ENCODE measurements at regions not wholly inside any gene's neighbourhood (a gene's known extent, or its start where the extent isn't known, plus 50 kb on each side); places are given as distances from the start of the nearest gene placed in this dataset.

DNA sequence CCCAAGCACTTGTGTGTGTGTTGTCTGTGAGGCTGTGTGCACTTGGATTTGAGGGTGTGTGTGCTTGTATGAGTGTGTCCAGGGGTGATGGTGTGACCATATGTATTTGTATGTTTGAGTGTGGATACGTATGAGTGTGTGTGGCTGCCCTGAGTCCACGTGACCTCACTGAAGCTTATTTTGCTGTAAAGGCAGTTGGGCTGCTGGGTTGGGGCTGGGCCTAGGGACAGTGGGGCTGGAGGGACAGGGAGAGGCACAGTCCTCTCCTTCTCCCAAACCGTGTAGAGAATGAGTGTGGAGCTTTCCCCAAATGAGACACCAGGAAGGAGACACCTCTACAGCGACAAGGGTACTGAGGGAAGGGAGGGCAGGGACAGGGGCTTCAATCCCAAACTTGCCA lies 163.4 kb upstream of the TLE3 start:
- Histone ChIP-seq H3K27ac (ENCODE audit: low read depth in 2 of 2, low read length in 2 of 2) (no peak overlapping the region), H3K9me3 (ENCODE audit: control insufficient read depth in 2 of 2, low read length in 2 of 2) (no peaks in the 10 kb centered on the region), H3K9ac (ENCODE audit: low read depth in 1 of 2, low read length in 2 of 2) (no peak overlapping the region), H3K4me1 (ENCODE audit: control insufficient read depth in 2 of 2, insufficient read depth in 2 of 2, low read length in 2 of 2) (peaks cover 9 to 31% of the 10 kb centered on the region in 2 donors), H3K27me3 (ENCODE audit: control insufficient read depth in 2 of 2, insufficient read depth in 2 of 2, low read length in 2 of 2) (no peaks in the 10 kb centered on the region), H3K36me3 (ENCODE audit: control insufficient read depth in 2 of 2, insufficient read depth in 2 of 2, low read length in 2 of 2) (no peaks in the 10 kb centered on the region), H3K4me3 (ENCODE audit: low read length in 2 of 2) (no peak overlapping the region)

GRCh38 chr15:70260580-70260979 lies 162.9 kb upstream of the TLE3 start:
- no peaks in the 10 kb centered on the region for H3K9me3 ChIP-seq (ENCODE audit: control insufficient read depth in 2 of 2, low read length in 2 of 2)

DNA sequence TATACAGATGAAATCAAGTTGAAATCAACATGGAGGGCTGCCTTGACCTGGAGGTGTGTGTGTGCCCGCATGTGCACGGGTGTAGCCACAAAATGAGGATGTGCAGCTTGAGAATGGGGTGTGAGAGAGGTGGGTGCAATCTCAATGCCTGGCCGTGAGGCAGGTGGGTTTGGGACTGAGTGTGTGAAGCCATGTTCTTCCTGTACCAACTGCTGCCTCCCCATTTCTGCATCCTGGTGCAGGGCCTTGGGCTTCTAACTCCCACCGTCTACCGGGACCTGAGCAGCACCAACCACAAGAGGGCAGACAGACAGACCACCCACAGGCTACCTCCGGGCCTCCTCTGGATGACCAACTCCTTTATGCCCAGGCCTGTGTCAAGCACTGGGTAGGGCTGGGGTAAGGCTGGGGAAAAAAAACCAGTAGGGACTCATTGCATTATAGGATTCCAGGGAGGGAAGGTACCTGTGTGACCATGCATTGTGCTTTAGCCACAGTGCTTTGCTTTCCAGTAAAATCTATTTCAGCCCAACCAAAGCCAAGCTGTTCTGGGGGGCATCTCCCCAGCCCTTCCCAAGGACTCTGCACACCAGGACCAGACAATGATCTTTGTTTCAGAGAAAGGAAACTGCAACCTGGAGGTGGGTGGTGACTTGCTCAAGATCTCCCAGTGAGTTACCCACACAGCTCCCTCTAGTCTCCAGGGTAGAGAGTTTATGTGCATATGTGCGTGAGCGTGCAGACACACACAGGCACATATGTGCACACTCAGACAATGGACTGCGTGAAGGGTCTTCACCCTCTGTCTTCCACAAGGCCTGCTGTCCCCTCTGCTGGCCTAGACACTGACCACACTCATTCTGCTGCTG lies 162.2 kb upstream of the TLE3 start:
- no peaks in the 10 kb centered on the region for H3K27me3 ChIP-seq (ENCODE audit: control insufficient read depth in 2 of 2, insufficient read depth in 2 of 2, low read length in 2 of 2)
- H3K27ac ChIP-seq (ENCODE audit: low read depth in 2 of 2, low read length in 2 of 2), result no peak overlapping the region
- no peak overlapping the region for H3K4me3 ChIP-seq (ENCODE audit: low read length in 2 of 2)
- no peaks in the 10 kb centered on the region for H3K36me3 ChIP-seq (ENCODE audit: control insufficient read depth in 2 of 2, insufficient read depth in 2 of 2, low read length in 2 of 2)
- H3K9ac ChIP-seq (ENCODE audit: low read depth in 1 of 2, low read length in 2 of 2), result no peak overlapping the region
- H3K9me3 ChIP-seq (ENCODE audit: control insufficient read depth in 2 of 2, low read length in 2 of 2), result no peaks in the 10 kb centered on the region
- peaks cover 7 to 31% of the 10 kb centered on the region in 2 donors for H3K4me1 ChIP-seq (ENCODE audit: control insufficient read depth in 2 of 2, insufficient read depth in 2 of 2, low read length in 2 of 2)

More at GRCh38 chr15:70260580-70260979, 162.9 kb upstream of the TLE3 start:
- Histone ChIP-seq H3K4me1 (ENCODE audit: control insufficient read depth in 2 of 2, insufficient read depth in 2 of 2, low read length in 2 of 2) (peaks cover 7 to 31% of the 10 kb centered on the region in 2 donors), H3K27ac (ENCODE audit: low read depth in 2 of 2, low read length in 2 of 2) (no peak overlapping the region), H3K36me3 (ENCODE audit: control insufficient read depth in 2 of 2, insufficient read depth in 2 of 2, low read length in 2 of 2) (no peaks in the 10 kb centered on the region), H3K27me3 (ENCODE audit: control insufficient read depth in 2 of 2, insufficient read depth in 2 of 2, low read length in 2 of 2) (no peaks in the 10 kb centered on the region), H3K9ac (ENCODE audit: low read depth in 1 of 2, low read length in 2 of 2) (no peak overlapping the region), H3K4me3 (ENCODE audit: low read length in 2 of 2) (no peak overlapping the region)

DNA sequence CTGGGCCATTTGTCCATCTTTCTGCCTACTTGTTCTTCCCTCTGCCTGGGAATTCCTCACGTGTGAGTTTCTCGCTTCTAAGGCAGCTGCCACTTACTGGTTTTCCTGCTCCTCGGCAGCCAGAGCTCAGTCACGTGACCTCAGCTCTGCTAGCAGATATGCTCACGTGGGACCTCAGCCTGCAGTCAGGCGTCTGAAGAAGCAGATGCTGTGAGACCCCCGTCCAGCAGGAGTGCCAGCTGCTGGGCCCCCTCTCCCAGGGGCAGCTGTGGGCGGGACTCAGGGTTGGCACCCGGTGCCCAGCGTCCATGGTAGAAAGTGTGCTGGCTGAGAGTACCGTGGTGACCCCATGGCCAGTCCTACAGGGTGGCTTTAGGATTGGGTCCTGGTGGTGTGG lies 161.3 kb upstream of the TLE3 start:
- H3K27me3 ChIP-seq (ENCODE audit: control insufficient read depth in 2 of 2, insufficient read depth in 2 of 2, low read length in 2 of 2), result no peaks in the 10 kb centered on the region
- peaks cover 7 to 26% of the 10 kb centered on the region in 2 donors for H3K4me1 ChIP-seq (ENCODE audit: control insufficient read depth in 2 of 2, insufficient read depth in 2 of 2, low read length in 2 of 2)
- H3K9me3 ChIP-seq (ENCODE audit: control insufficient read depth in 2 of 2, low read length in 2 of 2), result no peaks in the 10 kb centered on the region
- peak overlapping the region in 1 of 2 donors; percentile 9 for H3K4me3 ChIP-seq (ENCODE audit: low read length in 2 of 2)
- H3K9ac ChIP-seq (ENCODE audit: low read depth in 1 of 2, low read length in 2 of 2), result no peak overlapping the region
- peak overlapping the region in 1 of 2 donors; percentile 52 for H3K27ac ChIP-seq (ENCODE audit: low read depth in 2 of 2, low read length in 2 of 2)
- no peaks in the 10 kb centered on the region for H3K36me3 ChIP-seq (ENCODE audit: control insufficient read depth in 2 of 2, insufficient read depth in 2 of 2, low read length in 2 of 2)

DNA sequence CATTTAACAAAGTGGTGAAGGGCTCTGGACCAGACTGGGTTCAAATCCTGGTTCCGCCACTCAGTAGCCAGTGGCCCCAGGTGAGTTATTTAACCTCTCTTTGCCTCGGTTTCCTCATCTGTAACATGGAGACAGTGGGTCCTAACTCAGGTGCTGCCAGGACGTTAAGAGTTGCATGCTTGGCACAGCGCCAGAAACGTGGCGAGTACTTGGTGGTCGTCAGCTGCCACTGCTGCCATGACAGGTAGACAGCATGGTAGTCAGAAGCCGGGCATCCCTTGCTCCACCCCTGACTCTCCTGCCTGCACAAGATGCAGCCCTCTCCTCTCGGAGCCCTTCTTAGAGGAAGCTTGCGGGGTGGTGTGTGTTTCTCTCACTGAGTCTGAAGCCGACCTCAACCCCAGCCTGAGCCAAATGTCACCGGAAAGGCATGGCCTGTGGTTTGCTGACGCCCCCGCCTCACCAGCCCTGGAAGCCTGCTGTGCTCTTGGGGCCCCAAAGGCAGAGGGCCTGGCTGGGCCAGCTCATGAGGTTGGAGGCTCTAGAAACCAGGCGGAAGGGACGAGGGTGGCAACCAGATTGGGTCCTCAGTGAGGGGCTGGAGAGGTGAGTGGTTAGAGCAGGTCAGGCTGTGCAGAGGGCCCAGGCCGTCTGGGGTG lies 160.8 kb upstream of the TLE3 start:
- peaks cover 7 to 21% of the 10 kb centered on the region in 2 donors for H3K4me1 ChIP-seq (ENCODE audit: control insufficient read depth in 2 of 2, insufficient read depth in 2 of 2, low read length in 2 of 2)
- H3K9me3 ChIP-seq (ENCODE audit: control insufficient read depth in 2 of 2, low read length in 2 of 2), result no peaks in the 10 kb centered on the region
- peak overlapping the region in 1 of 2 donors; percentile 52 for H3K27ac ChIP-seq (ENCODE audit: low read depth in 2 of 2, low read length in 2 of 2)
- H3K9ac ChIP-seq (ENCODE audit: low read depth in 1 of 2, low read length in 2 of 2), result no peak overlapping the region
- peak overlapping the region in 1 of 2 donors; percentile 9 for H3K4me3 ChIP-seq (ENCODE audit: low read length in 2 of 2)
- no peaks in the 10 kb centered on the region for H3K27me3 ChIP-seq (ENCODE audit: control insufficient read depth in 2 of 2, insufficient read depth in 2 of 2, low read length in 2 of 2)
- no peaks in the 10 kb centered on the region for H3K36me3 ChIP-seq (ENCODE audit: control insufficient read depth in 2 of 2, insufficient read depth in 2 of 2, low read length in 2 of 2)

GRCh38 chr15:70257573-70258248 lies 160.0 kb upstream of the TLE3 start:
- Histone ChIP-seq H3K27me3 (ENCODE audit: control insufficient read depth in 2 of 2, insufficient read depth in 2 of 2, low read length in 2 of 2) (no peaks in the 10 kb centered on the region), H3K9ac (ENCODE audit: low read depth in 1 of 2, low read length in 2 of 2) (no peak overlapping the region), H3K9me3 (ENCODE audit: control insufficient read depth in 2 of 2, low read length in 2 of 2) (no peaks in the 10 kb centered on the region), H3K27ac (ENCODE audit: low read depth in 2 of 2, low read length in 2 of 2) (no peak overlapping the region), H3K4me1 (ENCODE audit: control insufficient read depth in 2 of 2, insufficient read depth in 2 of 2, low read length in 2 of 2) (peaks cover 7 to 19% of the 10 kb centered on the region in 2 donors), H3K36me3 (ENCODE audit: control insufficient read depth in 2 of 2, insufficient read depth in 2 of 2, low read length in 2 of 2) (no peaks in the 10 kb centered on the region), H3K4me3 (ENCODE audit: low read length in 2 of 2) (no peak overlapping the region)

DNA sequence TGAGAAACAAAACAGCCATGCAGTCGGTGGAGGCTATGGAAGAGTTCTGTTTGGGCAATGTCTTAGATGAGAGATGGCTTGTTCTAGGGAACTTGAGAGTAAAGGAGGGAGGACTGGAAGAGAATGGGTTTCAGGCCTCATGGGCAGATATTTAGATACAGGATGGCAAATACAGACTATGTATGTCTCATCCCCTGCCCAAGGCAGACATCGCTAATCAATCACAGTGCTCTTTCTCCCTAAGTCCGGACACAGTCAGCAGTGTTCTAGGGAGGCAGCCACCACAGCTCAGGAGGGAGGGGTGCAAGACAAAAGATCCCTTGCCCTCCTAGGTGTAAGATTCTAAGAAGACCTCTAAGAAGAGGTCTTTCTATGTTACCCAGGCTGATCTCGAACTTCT lies 159.3 kb upstream of the TLE3 start:
- Histone ChIP-seq H3K27me3 (ENCODE audit: control insufficient read depth in 2 of 2, insufficient read depth in 2 of 2, low read length in 2 of 2) (no peaks in the 10 kb centered on the region), H3K4me1 (ENCODE audit: control insufficient read depth in 2 of 2, insufficient read depth in 2 of 2, low read length in 2 of 2) (peaks cover 7 to 19% of the 10 kb centered on the region in 2 donors), H3K4me3 (ENCODE audit: low read length in 2 of 2) (no peak overlapping the region), H3K9ac (ENCODE audit: low read depth in 1 of 2, low read length in 2 of 2) (no peak overlapping the region), H3K36me3 (ENCODE audit: control insufficient read depth in 2 of 2, insufficient read depth in 2 of 2, low read length in 2 of 2) (no peaks in the 10 kb centered on the region), H3K9me3 (ENCODE audit: control insufficient read depth in 2 of 2, low read length in 2 of 2) (no peaks in the 10 kb centered on the region), H3K27ac (ENCODE audit: low read depth in 2 of 2, low read length in 2 of 2) (no peak overlapping the region)

GRCh38 chr15:70254311-70254869 lies 156.7 kb upstream of the TLE3 start:
- no peak overlapping the region for H3K27ac ChIP-seq (ENCODE audit: low read depth in 2 of 2, low read length in 2 of 2)
- no peak overlapping the region for H3K4me3 ChIP-seq (ENCODE audit: low read length in 2 of 2)
- no peak overlapping the region for H3K9ac ChIP-seq (ENCODE audit: low read depth in 1 of 2, low read length in 2 of 2)
- peaks cover 7 to 16% of the 10 kb centered on the region in 2 donors for H3K4me1 ChIP-seq (ENCODE audit: control insufficient read depth in 2 of 2, insufficient read depth in 2 of 2, low read length in 2 of 2)
- H3K36me3 ChIP-seq (ENCODE audit: control insufficient read depth in 2 of 2, insufficient read depth in 2 of 2, low read length in 2 of 2), result no peaks in the 10 kb centered on the region
- H3K27me3 ChIP-seq (ENCODE audit: control insufficient read depth in 2 of 2, insufficient read depth in 2 of 2, low read length in 2 of 2), result no peaks in the 10 kb centered on the region
- no peaks in the 10 kb centered on the region for H3K9me3 ChIP-seq (ENCODE audit: control insufficient read depth in 2 of 2, low read length in 2 of 2)

- Histone ChIP-seq H3K9me3 (ENCODE audit: control insufficient read depth in 2 of 2, low read length in 2 of 2) (no peaks in the 10 kb centered on the region), H3K27ac (ENCODE audit: low read depth in 2 of 2, low read length in 2 of 2) (no peak overlapping the region), H3K9ac (ENCODE audit: low read depth in 1 of 2, low read length in 2 of 2) (no peak overlapping the region), H3K4me1 (ENCODE audit: control insufficient read depth in 2 of 2, insufficient read depth in 2 of 2, low read length in 2 of 2) (peaks cover under 1 to 9% of the 10 kb centered on the region in 2 donors), H3K36me3 (ENCODE audit: control insufficient read depth in 2 of 2, insufficient read depth in 2 of 2, low read length in 2 of 2) (no peaks in the 10 kb centered on the region), H3K27me3 (ENCODE audit: control insufficient read depth in 2 of 2, insufficient read depth in 2 of 2, low read length in 2 of 2) (no peaks in the 10 kb centered on the region), H3K4me3 (ENCODE audit: low read length in 2 of 2) (no peak overlapping the region)
Observed at GRCh38 chr15:70253461-70254156, 155.9 kb upstream of the TLE3 start.

Measured in mucosa of rectum (tissue), 2 donors.